OCI-LY1 (cell line): ENCODE measurements at regions not wholly inside any gene's neighbourhood (a gene's known extent, or its start where the extent isn't known, plus 50 kb on each side); places are given as distances from the start of the nearest gene placed in this dataset.

Experiments
- H2AFZ ChIP-seq: fragments of 200-600 bp; sonication (generic), shearing (Covaris generic); 2 replicates; pipeline ENCODE4 v1.6.0; 2014; ENCODE audit warnings: antibody characterized with exemption, mild to moderate bottlenecking, low read length
- H3F3A ChIP-seq: fragments of 200-600 bp; sonication (generic), shearing (Covaris generic); 2 replicates; pipeline ENCODE4 v1.6.0; 2014; ENCODE audit warnings: mild to moderate bottlenecking, antibody characterized with exemption, low read length, moderate library complexity; ENCODE audit not compliant: insufficient read depth
- H3K27ac ChIP-seq: fragments of 200-600 bp; sonication (generic); 2 replicates; pipeline ENCODE4 v1.5.1; 2014; ENCODE audit warnings: low read length, mixed run types, mild to moderate bottlenecking, low read depth; ENCODE audit not compliant: poor library complexity, severe bottlenecking
- H3K27me3 ChIP-seq: fragments of 200-600 bp; sonication (generic); 2 replicates; pipeline ENCODE4 v1.6.0; 2014; ENCODE audit warnings: antibody characterized with exemption, mild to moderate bottlenecking, low read length, moderate library complexity; ENCODE audit not compliant: insufficient read depth
- H3K36me3 ChIP-seq: fragments of 200-600 bp; sonication (generic); 2 replicates; pipeline ENCODE4 v1.6.1; 2014; ENCODE audit warnings: mild to moderate bottlenecking, antibody characterized with exemption, low read length, moderate library complexity, mixed read lengths; ENCODE audit not compliant: insufficient read depth
- H3K4me1 ChIP-seq: fragments of 200-600 bp; sonication (generic); 2 replicates; pipeline ENCODE4 v1.5.1; 2014; ENCODE audit warnings: mild to moderate bottlenecking, low read length, moderate library complexity; ENCODE audit not compliant: insufficient read depth, severe bottlenecking
- H3K4me2 ChIP-seq: fragments of 200-600 bp; sonication (generic), shearing (Covaris generic); 2 replicates; pipeline ENCODE4 v1.6.1; 2014; ENCODE audit warnings: low read length
- H3K4me3 ChIP-seq: fragments of 200-600 bp; sonication (generic); 2 replicates; pipeline ENCODE4 v1.5.1; 2014; ENCODE audit warnings: low read length, low read depth, mild to moderate bottlenecking, mixed read lengths; ENCODE audit not compliant: poor library complexity, severe bottlenecking
- H3K79me2 ChIP-seq: fragments of 200-600 bp; shearing (Covaris generic); 2 replicates; pipeline ENCODE4 v1.6.1; 2016; ENCODE audit warnings: mixed run types, low read length, mixed read lengths; ENCODE audit not compliant: insufficient read depth
- H3K9ac ChIP-seq: fragments of 200-600 bp; sonication (generic), shearing (Covaris generic); 2 replicates; pipeline ENCODE4 v1.6.1; 2014; ENCODE audit warnings: mild to moderate bottlenecking, low read length, mixed read lengths
- H3K9me2 ChIP-seq: fragments of 200-600 bp; sonication (generic), shearing (Covaris generic); 2 replicates; pipeline ENCODE4 v1.6.1; 2014; ENCODE audit warnings: low read depth, mild to moderate bottlenecking, low read length, mixed read lengths
- H3K9me3 ChIP-seq: fragments of 200-600 bp; shearing (Covaris generic); 2 replicates; pipeline ENCODE4 v1.6.1; 2014; ENCODE audit warnings: low read length, mixed read lengths
- H4K20me1 ChIP-seq: fragments of 200-600 bp; sonication (generic), shearing (Covaris generic); 2 replicates; pipeline ENCODE4 v1.6.0; 2016; ENCODE audit warnings: mild to moderate bottlenecking, low read length; ENCODE audit not compliant: insufficient read depth
- EZH2 ChIP-seq: fragments of 200-600 bp; sonication (generic), shearing (Covaris generic); IDR thresholded peaks from 2 replicates; pipeline ENCODE4 v1.8.0; 2017; ENCODE audit warnings: borderline replicate concordance, mixed run types, mild to moderate bottlenecking, antibody characterized with exemption, low read length, moderate library complexity, mixed read lengths
- TF ChIP-seq, protein P1 (sequence below): fragments of 200-600 bp; sonication (generic), shearing (Covaris generic); IDR thresholded peaks from 2 replicates; pipeline ENCODE4 v1.5.1; 2017; ENCODE audit warnings: mild to moderate bottlenecking, antibody characterized with exemption, low read length, moderate library complexity, mixed read lengths

GRCh38 chr12:107906707-107907106, 132.2 kb downstream of the ASCL4 start:
- TF ChIP-seq EZH2: no peak
- TF ChIP-seq, protein P1, sequence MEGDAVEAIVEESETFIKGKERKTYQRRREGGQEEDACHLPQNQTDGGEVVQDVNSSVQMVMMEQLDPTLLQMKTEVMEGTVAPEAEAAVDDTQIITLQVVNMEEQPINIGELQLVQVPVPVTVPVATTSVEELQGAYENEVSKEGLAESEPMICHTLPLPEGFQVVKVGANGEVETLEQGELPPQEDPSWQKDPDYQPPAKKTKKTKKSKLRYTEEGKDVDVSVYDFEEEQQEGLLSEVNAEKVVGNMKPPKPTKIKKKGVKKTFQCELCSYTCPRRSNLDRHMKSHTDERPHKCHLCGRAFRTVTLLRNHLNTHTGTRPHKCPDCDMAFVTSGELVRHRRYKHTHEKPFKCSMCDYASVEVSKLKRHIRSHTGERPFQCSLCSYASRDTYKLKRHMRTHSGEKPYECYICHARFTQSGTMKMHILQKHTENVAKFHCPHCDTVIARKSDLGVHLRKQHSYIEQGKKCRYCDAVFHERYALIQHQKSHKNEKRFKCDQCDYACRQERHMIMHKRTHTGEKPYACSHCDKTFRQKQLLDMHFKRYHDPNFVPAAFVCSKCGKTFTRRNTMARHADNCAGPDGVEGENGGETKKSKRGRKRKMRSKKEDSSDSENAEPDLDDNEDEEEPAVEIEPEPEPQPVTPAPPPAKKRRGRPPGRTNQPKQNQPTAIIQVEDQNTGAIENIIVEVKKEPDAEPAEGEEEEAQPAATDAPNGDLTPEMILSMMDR: no peak

DNA sequence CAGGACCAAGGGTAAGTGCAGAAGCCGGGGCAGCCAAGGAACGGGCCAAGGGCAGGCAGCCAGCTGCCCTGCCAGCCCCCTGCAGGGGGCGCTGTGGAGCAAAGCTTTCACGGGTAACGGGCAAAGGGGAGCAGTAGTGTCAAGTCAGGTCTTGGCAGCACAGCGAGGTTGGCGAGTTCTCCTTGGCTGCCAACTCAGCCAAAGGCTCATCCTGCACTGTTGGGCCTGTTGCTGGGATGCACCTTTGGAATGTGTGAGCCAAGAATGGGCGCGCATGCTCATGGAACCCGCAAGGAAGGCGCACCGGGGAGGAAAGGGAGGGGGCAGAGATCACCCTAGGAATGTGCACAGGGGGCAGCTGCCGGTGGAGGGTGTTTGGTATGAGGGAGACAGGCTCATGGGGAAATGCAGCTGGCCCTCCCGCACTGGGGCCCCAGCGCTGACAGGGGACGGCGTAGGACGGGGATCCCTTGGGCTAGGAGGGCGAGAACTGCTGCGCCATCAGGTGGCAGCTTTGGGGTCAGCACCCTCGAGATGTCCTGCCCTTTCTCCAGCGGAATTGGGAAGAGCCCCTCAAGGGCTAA, 138.0 kb downstream of the ASCL4 start:
- Histone ChIP-seq H3K9ac (no peak overlapping the region), H3F3A (no peaks in the 10 kb centered on the region), H3K9me2 (no peaks in the 10 kb centered on the region), H4K20me1 (no peaks in the 10 kb centered on the region), H3K4me1 (no peaks in the 10 kb centered on the region), H3K27me3 (no peaks in the 10 kb centered on the region), H3K79me2 (no peaks in the 10 kb centered on the region), H2AFZ (no peak overlapping the region), H3K9me3 (no peaks in the 10 kb centered on the region), H3K36me3 (no peaks in the 10 kb centered on the region), H3K27ac (no peak overlapping the region), H3K4me2 (no peak overlapping the region), H3K4me3 (no peak overlapping the region)
- TF ChIP-seq EZH2: no peak
- TF ChIP-seq, protein P1: peak; percentile 58

More at GRCh38 chr12:107906707-107907106, 132.2 kb downstream of the ASCL4 start:
- H2AFZ ChIP-seq: no peak overlapping the region
- no peaks in the 10 kb centered on the region for H3K9me2 ChIP-seq
- no peaks in the 10 kb centered on the region for H3K79me2 ChIP-seq
- no peaks in the 10 kb centered on the region for H3K36me3 ChIP-seq
- H3K4me3 ChIP-seq: no peak overlapping the region
- H3K27ac ChIP-seq: no peak overlapping the region
- H3K4me2 ChIP-seq: no peak overlapping the region
- no peaks in the 10 kb centered on the region for H3K4me1 ChIP-seq
- H3K9me3 ChIP-seq: no peaks in the 10 kb centered on the region
- H4K20me1 ChIP-seq: no peaks in the 10 kb centered on the region
- no peaks in the 10 kb centered on the region for H3K27me3 ChIP-seq
- no peaks in the 10 kb centered on the region for H3F3A ChIP-seq
- no peak overlapping the region for H3K9ac ChIP-seq

DNA sequence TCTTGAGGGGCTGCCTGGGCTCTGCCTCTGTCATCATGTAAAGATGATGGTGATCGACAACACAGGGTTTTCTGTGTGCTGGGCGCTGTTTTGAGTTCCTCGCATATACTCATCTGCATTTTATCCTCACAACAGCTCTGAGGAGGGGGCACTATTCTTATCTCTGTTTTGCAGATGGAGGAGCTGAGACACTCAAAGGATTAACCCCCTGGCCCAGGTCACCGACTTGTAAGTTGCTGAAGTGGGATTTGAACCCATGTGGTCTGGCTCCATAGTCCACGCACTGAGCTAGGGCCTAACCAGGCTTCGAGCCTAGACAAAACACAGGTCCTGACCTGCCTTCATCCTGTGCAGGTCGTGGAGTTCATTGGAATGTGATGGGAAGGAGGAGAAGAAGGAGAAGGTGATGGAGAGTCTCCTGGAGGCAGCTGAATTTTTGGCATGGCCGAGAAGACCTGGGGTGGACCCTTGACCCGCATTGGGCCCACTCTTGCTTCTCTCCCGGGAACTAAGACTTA, 140.0 kb downstream of the ASCL4 start:
- no peak overlapping the region for H3K4me2 ChIP-seq
- H3K9me3 ChIP-seq: no peaks in the 10 kb centered on the region
- H3K9me2 ChIP-seq: no peaks in the 10 kb centered on the region
- no peaks in the 10 kb centered on the region for H3K36me3 ChIP-seq
- no peak for TF ChIP-seq EZH2
- TF ChIP-seq, protein P1: no peak
- H4K20me1 ChIP-seq: no peaks in the 10 kb centered on the region
- no peak overlapping the region for H3K27ac ChIP-seq
- H3K4me3 ChIP-seq: no peak overlapping the region
- no peaks in the 10 kb centered on the region for H3K27me3 ChIP-seq
- no peak overlapping the region for H2AFZ ChIP-seq
- H3F3A ChIP-seq: no peaks in the 10 kb centered on the region
- H3K9ac ChIP-seq: no peak overlapping the region
- no peaks in the 10 kb centered on the region for H3K79me2 ChIP-seq
- H3K4me1 ChIP-seq: no peaks in the 10 kb centered on the region
